ENCODE measurements at regions not wholly inside any gene's neighbourhood (a gene's known extent, or its start where the extent isn't known, plus 50 kb on each side); places are given as distances from the start of the nearest gene placed in this dataset.

DNA sequence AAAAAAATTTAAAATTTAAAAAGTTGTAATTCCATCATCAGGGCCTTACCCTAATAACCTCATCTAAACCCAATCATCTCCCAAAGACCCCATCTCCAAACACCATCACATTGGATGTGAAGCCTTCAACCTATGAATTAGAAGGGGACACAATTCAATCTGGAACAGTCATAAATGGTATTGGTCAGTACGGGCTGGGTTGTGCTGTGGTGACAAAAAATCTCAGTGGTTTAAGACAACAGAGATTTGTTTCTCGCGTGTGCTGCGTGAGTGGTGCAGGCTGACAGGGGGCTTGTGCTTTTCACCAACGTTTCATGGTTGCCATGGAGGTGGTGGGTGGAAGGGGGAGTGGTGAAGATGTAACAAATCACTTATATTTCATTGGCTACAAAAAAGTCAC lies 174.5 kb downstream of the INHBB start:
- DNase-seq: no peak

- no peak for DNase-seq
Measured at GRCh38 chr2:120520929-120521912, 175.3 kb downstream of the INHBB start.

GRCh38 chr2:120522151-120522751 lies 176.3 kb downstream of the INHBB start:
- no peak for DNase-seq

- no peak for DNase-seq
Measured at GRCh38 chr2:120523766-120524165, 177.8 kb downstream of the INHBB start.

- DNase-seq: no peak
Measured at GRCh38 chr2:120524174-120524573, 178.2 kb downstream of the INHBB start.

GRCh38 chr2:120525056-120526046 lies 179.4 kb downstream of the INHBB start:
- no peak for DNase-seq

GRCh38 chr2:120526047-120526562 lies 180.2 kb downstream of the INHBB start:
- no peak for DNase-seq

- DNase-seq: no peak
Measured at GRCh38 chr2:120526997-120527945, 181.3 kb downstream of the INHBB start.

DNA sequence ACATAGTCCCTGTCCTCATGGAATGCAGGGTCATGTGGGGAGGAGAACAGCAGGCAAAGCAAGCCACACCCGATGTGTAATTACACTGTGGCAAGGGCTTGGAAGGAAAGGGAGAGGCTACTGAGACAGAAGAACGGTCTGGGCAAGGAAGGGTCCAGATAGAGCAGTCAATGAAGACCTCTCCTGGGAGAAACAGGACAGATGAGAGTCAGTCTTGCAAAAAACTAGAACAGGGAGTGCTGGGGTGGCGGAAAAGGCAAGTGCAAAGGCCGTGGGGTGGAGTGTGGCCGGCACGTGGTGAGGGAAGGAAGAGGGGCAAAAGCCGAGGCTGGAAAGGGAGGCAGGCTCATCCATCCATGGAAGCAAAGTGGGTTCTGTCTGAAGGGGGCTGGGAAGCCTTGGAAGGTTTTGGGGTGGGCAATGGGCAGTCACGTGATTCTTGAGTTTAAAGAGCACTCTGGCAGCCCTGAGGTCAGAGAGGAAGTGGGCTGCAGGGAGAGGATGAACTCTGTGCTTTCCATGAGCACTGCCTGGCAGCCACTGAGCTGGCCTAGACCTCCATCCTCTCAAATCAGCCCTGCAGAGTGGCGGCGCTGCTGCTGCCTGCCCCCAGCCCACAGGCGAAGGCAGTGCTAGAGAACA lies 182.2 kb downstream of the INHBB start:
- no peak for DNase-seq

- DNase-seq: no peak
Measured at GRCh38 chr2:120528693-120529076, 182.7 kb downstream of the INHBB start.

DNA sequence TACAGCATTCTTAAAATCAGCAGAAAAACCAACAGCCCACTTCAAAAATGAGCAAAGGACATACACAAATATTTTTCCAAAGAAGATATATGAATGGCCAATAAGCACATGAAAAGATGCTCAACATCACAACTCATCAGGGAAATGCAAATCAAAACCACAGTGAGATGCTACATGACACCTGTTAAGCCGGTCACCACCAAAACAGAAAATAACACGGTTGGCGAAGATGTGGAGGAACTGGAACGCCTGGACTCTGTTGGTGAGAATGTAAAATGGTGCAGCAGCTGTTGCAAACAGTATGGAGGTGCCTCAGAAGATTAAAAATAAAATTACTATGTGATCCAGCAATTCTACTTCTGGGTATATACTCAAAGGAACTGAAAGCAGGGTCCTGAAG lies 184.8 kb downstream of the INHBB start:
- DNase-seq: no peak

DNA sequence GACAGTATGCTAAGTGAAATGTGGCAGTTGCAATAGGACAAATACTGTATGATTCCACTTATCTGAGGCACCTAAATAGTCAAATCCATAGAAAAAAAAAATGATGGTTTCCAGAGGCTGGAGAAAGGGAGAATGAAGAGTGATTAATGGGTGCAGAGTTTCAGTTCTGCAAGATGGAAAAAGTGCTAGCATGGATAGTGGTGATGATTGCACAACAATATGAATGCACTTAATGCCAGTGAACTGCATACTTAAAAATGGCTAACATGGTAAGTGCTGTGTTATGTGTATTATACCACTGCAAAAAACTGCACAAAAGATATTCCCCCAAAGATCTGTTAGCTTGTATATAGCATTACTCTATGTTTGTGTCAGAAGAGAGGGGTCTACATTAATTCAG lies 185.4 kb downstream of the INHBB start:
- no peak for DNase-seq

DNA sequence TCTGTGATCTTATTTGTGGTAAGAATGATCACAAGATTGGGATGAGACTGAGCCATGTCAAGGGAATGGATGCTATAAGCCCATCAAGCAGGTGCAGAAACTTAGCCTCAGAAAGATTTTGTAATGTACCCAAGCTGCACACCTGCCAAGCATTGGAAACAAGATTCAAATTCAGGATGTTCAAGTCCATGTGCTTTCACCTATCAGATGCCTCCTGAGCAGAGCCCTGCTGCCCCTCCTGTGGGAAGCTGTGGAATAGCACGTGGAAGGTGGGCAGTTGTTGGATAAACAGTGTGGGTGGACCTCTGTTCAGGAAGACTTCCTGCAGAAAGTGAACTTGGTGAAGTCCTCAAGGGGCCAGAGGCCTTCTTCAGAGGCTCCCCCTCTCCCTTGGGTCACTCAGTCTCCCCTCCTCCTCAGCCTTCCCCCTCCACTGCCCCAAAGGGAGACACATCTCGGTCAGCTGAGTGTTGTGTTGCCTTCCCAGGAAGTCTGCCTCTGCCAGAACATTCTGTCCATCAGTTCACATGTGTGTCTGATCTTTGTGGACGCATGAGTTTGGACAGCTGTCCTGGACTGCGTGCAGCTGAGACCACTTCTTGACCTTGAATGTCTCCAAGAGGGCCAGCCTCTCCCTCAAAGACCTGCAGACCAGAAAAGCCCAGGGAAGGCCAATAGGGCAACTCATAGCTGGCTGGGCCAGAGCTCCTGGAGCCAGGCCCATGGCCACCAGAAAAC lies 186.1 kb downstream of the INHBB start:
- no peak for DNase-seq

- DNase-seq: no peak
Measured at GRCh38 chr2:120533625-120534024, 187.7 kb downstream of the INHBB start.

DNA sequence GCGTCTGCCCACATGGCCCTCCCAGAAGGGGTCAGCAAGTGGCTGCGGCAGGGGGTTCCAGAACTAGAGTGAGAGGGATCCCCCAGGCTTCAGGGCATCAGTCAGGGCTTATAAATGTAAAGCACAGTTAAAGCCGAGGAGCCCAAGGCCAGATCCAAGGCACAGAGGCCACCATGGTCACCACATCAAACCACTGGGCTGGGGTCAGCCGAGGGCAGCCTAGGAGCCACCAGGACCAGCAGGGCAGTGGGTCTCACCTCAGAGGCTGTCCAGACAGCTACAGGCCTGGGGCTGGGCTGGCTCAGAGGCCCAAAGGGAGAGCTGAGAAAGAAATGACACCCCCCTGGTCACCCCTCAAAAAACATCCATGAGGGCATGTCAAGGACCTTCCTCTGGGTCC lies 188.5 kb downstream of the INHBB start:
- no peak for DNase-seq

GRCh38 chr2:120535081-120535480 lies 189.1 kb downstream of the INHBB start:
- no peak for DNase-seq

- no peak for DNase-seq
Measured at GRCh38 chr2:120536141-120536540, 190.2 kb downstream of the INHBB start.

DNA sequence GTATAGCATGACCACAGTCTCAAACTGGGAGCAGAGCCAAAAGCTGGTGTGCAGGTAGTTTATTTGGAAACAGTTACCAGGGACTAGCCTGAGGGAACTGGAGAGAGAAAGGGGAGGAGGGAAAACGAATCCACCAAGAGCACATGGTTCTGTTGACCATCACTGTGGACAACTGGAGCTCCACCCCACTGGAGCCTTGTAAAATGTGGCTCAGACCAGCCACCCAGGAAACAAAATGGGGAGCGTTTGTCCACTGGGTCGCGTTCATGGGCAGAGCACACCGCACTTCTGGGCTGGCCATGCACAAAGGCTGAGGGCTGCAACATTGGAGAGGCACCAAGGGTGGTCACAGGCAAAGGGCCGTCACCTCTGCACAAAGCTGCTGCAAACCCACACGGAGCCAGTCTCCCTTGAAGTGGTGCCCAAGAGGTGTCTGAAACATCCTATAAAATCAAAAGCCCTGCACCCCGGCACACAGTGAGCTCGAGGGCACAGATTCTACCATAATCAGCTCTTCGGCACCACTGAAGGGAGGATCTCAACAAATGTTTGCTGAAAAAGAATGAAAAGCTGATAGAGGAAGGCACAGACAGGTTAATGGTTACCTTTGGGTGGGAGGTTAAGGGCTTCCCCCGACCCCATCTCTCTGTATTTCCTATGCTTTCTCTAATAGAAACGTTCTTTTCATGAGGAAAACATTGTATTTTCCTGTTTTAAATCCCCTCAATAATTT lies 192.9 kb downstream of the INHBB start:
- DNase-seq: no peak

GRCh38 chr2:120539424-120539936 lies 193.5 kb downstream of the INHBB start:
- no peak for DNase-seq
